Pancreas (tissue), 10 donors: ENCODE measurements at regions not wholly inside any gene's neighbourhood (a gene's known extent, or its start where the extent isn't known, plus 50 kb on each side); places are given as distances from the start of the nearest gene placed in this dataset.

ENCODE experiments used
- ATAC-seq, 4 donors: fragments of 200-7000 bp; cut with Tn5 transposase; one replicate each; pipeline versions ENCODE4 v1.8.0 to v1.9.1; 2020; ENCODE audit warnings: mild to moderate bottlenecking in 4 of 4, moderate library complexity in 4 of 4
- DNase-seq, 6 donors: peaks; one replicate each; pipeline ENCODE4 v3.0.0-alpha.2; 2020
- FAIRE-seq: peaks from 2 replicates; lab custom pipeline; 2012; peaks lifted over from hg19 to GRCh38; lab: Jason Lieb, UNC
- H3K27ac ChIP-seq, 4 donors: fragments of 200-600 bp; sonication (generic); 1 replicate in 3 of 4; 2 replicates in 1 of 4; pipeline versions ENCODE4 v1.5.0 to v1.8.0; 2020
- H3K27me3 ChIP-seq, 4 donors: fragments of 200-600 bp; one replicate each; pipeline ENCODE4 v1.8.0; 2021
- H3K36me3 ChIP-seq, 3 donors: fragments of 200-600 bp; sonication (generic) in 1 of 3; one replicate each; pipeline versions ENCODE4 v1.5.0 to v1.8.0; 2020 to 2021
- H3K4me1 ChIP-seq, 3 donors: fragments of 200-600 bp; one replicate each; pipeline ENCODE4 v1.8.0; 2021
- H3K4me3 ChIP-seq, 4 donors: fragments of 200-600 bp; sonication (generic) in 2 of 4; one replicate each; pipeline versions ENCODE4 v1.5.0 to v1.8.0; 2020 to 2021
- H3K9me3 ChIP-seq, 4 donors: fragments of 200-600 bp; one replicate each; pipeline ENCODE4 v1.8.0; 2021
- CTCF ChIP-seq, 4 donors: fragments of 200-600 bp; sonication (generic) in 3 of 4; IDR thresholded peaks; one replicate each; pipeline versions ENCODE4 v1.5.0 to v1.8.0; 2021; ENCODE audit warnings: antibody characterized with exemption in 4 of 4
- WGBS, 2 donors: extraction: QIAGEN DNeasy Blood & Tissue Kit; methylation state at CpG; one replicate each; pipeline ENCODE4 v1.1.7; 2013; 5-methylcytosine and 5-hydroxymethylcytosine counted together
- intact Hi-C, 3 donors: fragments of 100-400 bp; cut with DNase I; formaldehyde crosslinking; loops; one replicate each; pipeline versions ENCODE4 v1.11.1 to v1.14.2; 2022
- donor health status: healthy with polysubstance abuse.
- donor health status: DM: no; HTN: no; CAD: no; lungs with moderate emphysema.
- donor health status: DM: no; HTN: no; CAD: no.
- donor health status: control.
- donor health status: control.
- donor health status: Bipolar disorder and iron deficiency.
- donor health status: DM: yes; HTN: yes; CAD: no.
- donor health status: DM: no; HTN: no; CAD: no.
- donor health status: DM: no; HTN: no; CAD: no.
- donor health status: DM: yes; HTN: yes; CAD: no.

DNA sequence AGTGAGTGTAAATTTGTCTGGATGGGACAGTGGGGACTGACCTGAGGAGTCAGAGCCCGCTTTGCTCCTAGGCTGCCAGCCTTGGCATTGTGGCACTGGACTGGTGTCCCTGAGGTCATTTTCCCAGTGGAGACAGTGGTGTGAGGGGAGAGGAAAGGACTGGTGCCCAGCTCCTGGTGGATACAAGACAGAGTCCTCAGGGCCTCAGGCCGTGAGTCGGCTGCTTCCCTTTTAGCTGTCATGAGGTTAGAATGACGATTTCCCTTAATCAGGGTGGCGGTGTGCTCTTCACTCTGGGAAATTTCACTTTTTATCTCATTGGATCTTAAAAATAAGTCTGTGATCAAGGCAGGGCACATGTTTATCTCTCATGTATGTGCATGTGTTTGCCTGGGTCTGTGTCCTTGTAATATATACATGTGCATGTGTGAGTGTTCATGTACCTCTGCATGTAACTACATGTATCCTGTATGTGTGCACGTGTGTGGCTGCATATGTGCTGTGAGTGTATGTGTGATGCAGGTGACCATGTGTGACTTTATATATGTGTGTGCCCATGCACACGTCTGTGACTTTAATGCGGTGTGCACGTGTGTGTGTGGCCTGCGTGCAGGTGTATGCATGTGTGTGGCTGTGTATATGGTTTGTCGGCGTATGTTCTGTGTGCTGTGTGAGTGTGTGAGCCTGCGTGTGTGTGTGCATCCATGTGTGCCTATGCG, 55.7 kb downstream of the GLI2 start:
- no peak for TF ChIP-seq CTCF (IDR thresholded peaks at IDR 0.05)
- no peak for DNase-seq
- ATAC-seq: no peak
- Histone ChIP-seq H3K27me3 (no peaks in the 10 kb centered on the region), H3K9me3 (no peaks in the 10 kb centered on the region), H3K36me3 (no peaks in the 10 kb centered on the region), H3K27ac (no peak overlapping the region), H3K4me3 (no peak overlapping the region), H3K4me1 (no peaks in the 10 kb centered on the region)
- intact Hi-C loops: no loop called here
- 64 to 85% methylated on average over 14 of the region's 14 CpGs for whole genome bisulfite sequencing, 2 donors
- FAIRE-seq: no peak

DNA sequence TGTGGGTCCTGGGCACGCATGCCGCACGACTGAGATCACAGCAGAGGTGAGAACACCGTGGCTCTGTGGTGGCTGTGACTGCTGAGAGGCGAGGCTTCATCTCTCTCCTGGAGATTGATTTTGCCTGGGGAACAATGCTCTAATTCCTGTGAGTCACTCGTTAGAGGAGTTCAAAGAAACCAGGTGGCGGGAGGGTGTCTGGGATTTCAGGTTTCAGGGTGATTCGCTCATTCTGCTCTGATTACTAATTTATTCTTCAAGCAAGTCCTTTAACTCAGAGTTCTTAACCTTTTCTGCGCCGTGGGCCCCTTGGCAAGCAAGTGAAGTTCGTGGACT, 56.3 kb downstream of the GLI2 start:
- Histone ChIP-seq H3K4me1 (no peaks in the 10 kb centered on the region), H3K9me3 (no peaks in the 10 kb centered on the region), H3K27ac (no peak overlapping the region), H3K36me3 (no peaks in the 10 kb centered on the region), H3K27me3 (no peaks in the 10 kb centered on the region), H3K4me3 (no peak overlapping the region)
- FAIRE-seq: no peak
- ATAC-seq: no peak
- intact Hi-C loops: no loop called here
- no peak for DNase-seq
- no peak for TF ChIP-seq CTCF (IDR thresholded peaks at IDR 0.05)
- 46 to 60% methylated on average over 11 of the region's 11 CpGs for WGBS, 2 donors

GRCh38 chr2:120793682-120794403, 58.2 kb downstream of the GLI2 start:
- FAIRE-seq (no peak), ATAC-seq (no peak), DNase-seq (no peak)
- Histone ChIP-seq H3K27me3 (no peaks in the 10 kb centered on the region), H3K4me1 (no peaks in the 10 kb centered on the region), H3K9me3 (no peaks in the 10 kb centered on the region), H3K27ac (no peak overlapping the region), H3K4me3 (no peak overlapping the region), H3K36me3 (no peaks in the 10 kb centered on the region)
- WGBS, 2 donors: 81 to 87% methylated on average over 10 of the region's 10 CpGs
- TF ChIP-seq CTCF (IDR thresholded peaks at IDR 0.05): no peak
- intact Hi-C loops: no loop called here

- no peak for TF ChIP-seq CTCF (IDR thresholded peaks at IDR 0.05)
- FAIRE-seq: no peak
Observed at GRCh38 chr2:120794716-120795115, 59.0 kb downstream of the GLI2 start.

DNA sequence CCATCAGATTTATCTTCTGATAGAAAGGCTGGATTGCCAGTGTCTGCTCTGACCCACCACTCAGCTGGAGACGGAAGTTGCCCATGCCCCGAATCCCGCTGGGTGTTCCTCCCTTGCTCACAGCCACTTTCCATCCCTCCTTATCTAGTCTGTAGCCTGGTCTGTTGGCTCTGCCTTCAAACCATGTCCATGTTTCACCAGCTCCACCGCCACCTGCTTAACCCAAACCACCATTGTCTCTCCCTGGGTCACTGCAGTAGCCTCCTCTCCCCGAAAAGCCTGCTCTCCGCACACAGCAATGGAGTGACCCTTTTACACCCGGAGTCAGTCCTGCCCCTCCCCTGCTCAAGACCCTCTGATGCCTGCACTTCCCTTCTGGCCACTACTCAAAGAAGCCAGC, 60.4 kb downstream of the GLI2 start:
- Histone ChIP-seq H3K9me3 (no peaks in the 10 kb centered on the region), H3K27ac (no peak overlapping the region), H3K4me1 (no peaks in the 10 kb centered on the region), H3K36me3 (no peaks in the 10 kb centered on the region), H3K27me3 (no peaks in the 10 kb centered on the region), H3K4me3 (no peak overlapping the region)
- intact Hi-C loops: no loop called here
- TF ChIP-seq CTCF (IDR thresholded peaks at IDR 0.05): no peak
- ATAC-seq (no peak), DNase-seq (no peak), FAIRE-seq (no peak)
- 89 to 92% methylated on average over 7 of the region's 7 CpGs for WGBS, 2 donors

More at GRCh38 chr2:120794716-120795115, 59.0 kb downstream of the GLI2 start:
- DNase-seq (no peak), ATAC-seq (no peak)
- Histone ChIP-seq H3K4me1 (no peaks in the 10 kb centered on the region), H3K9me3 (no peaks in the 10 kb centered on the region), H3K36me3 (no peaks in the 10 kb centered on the region), H3K27me3 (no peaks in the 10 kb centered on the region), H3K4me3 (no peak overlapping the region), H3K27ac (no peak overlapping the region)
- 77 to 89% methylated on average over 3 of the region's 3 CpGs for WGBS, 2 donors
- intact Hi-C loops: no loop called here
